ENCODE measurements at regions not wholly inside any gene's neighbourhood (a gene's known extent, or its start where the extent isn't known, plus 50 kb on each side); places are given as distances from the start of the nearest gene placed in this dataset.

- no peak overlapping the region for H3K4me3 ChIP-seq (ENCODE audit: low read depth, low read length)
- no peaks in the 10 kb centered on the region for H3K27me3 ChIP-seq (ENCODE audit: control insufficient read depth, insufficient read depth, low read length)
- ChIA-PET POLR2A (no interaction called here), CTCF (interaction anchor here (1.9 kb wide), 1 partner anchor 13 kb away, joined by 6 read pairs; no protein-coding TSS in a partner anchor)
- no peak for DNase-seq (ENCODE audit: low read depth)
- no peaks in the 10 kb centered on the region for H3K36me3 ChIP-seq (ENCODE audit: control insufficient read depth, insufficient read depth, low read length)
- no peak for TF ChIP-seq CTCF (IDR thresholded peaks at IDR 0.05; ENCODE audit: insufficient read depth, low read depth, low read length)
These were observed 281.2 kb downstream of the FOXO1 start for GRCh38 chr13:40384976-40385857.

GRCh38 chr13:40385858-40386180, 280.6 kb downstream of the FOXO1 start:
- Histone ChIP-seq H3K36me3 (ENCODE audit: control insufficient read depth, insufficient read depth, low read length) (no peaks in the 10 kb centered on the region), H3K27me3 (ENCODE audit: control insufficient read depth, insufficient read depth, low read length) (no peaks in the 10 kb centered on the region), H3K4me3 (ENCODE audit: low read depth, low read length) (no peak overlapping the region)
- no peak for DNase-seq (ENCODE audit: low read depth)
- ChIA-PET POLR2A (no interaction called here), CTCF (interaction anchor here (1.3 kb wide), 1 partner anchor 11 kb away, joined by 3 read pairs; no protein-coding TSS in a partner anchor)
- TF ChIP-seq CTCF (IDR thresholded peaks at IDR 0.05; ENCODE audit: insufficient read depth, low read depth, low read length) = no peak

- no peaks in the 10 kb centered on the region for H3K36me3 ChIP-seq (ENCODE audit: control insufficient read depth, insufficient read depth, low read length)
- no peak overlapping the region for H3K4me3 ChIP-seq (ENCODE audit: low read depth, low read length)
- CTCF ChIA-PET = interaction anchor here (1.3 kb wide), 2 partner anchors 12 to 317 kb away, joined by 3 read pairs; no protein-coding TSS in a partner anchor
- POLR2A ChIA-PET = no interaction called here
- H3K27me3 ChIP-seq (ENCODE audit: control insufficient read depth, insufficient read depth, low read length) = no peaks in the 10 kb centered on the region
- no peak for DNase-seq (ENCODE audit: low read depth)
- TF ChIP-seq CTCF (IDR thresholded peaks at IDR 0.05; ENCODE audit: insufficient read depth, low read depth, low read length) = no peak
These were observed 279.9 kb downstream of the FOXO1 start for GRCh38 chr13:40386586-40386985.

GRCh38 chr13:40387775-40388174, 278.7 kb downstream of the FOXO1 start:
- POLR2A ChIA-PET = no interaction called here
- no peak for TF ChIP-seq CTCF (IDR thresholded peaks at IDR 0.05; ENCODE audit: insufficient read depth, low read depth, low read length)
- Histone ChIP-seq H3K4me3 (ENCODE audit: low read depth, low read length) (no peak overlapping the region), H3K27me3 (ENCODE audit: control insufficient read depth, insufficient read depth, low read length) (no peaks in the 10 kb centered on the region), H3K36me3 (ENCODE audit: control insufficient read depth, insufficient read depth, low read length) (no peaks in the 10 kb centered on the region)
- DNase-seq (ENCODE audit: low read depth) = no peak
- CTCF ChIA-PET = interaction anchor here (1.3 kb wide), 1 partner anchor 318 kb away, joined by 3 read pairs; no protein-coding TSS in a partner anchor

- no peak for TF ChIP-seq CTCF (IDR thresholded peaks at IDR 0.05; ENCODE audit: insufficient read depth, low read depth, low read length)
- DNase-seq (ENCODE audit: low read depth) = peak; percentile 31
- CTCF ChIA-PET = interaction anchor here (0.9 kb wide), 1 partner anchor 9 kb away, joined by 3 read pairs; no protein-coding TSS in a partner anchor
- no peaks in the 10 kb centered on the region for H3K27me3 ChIP-seq (ENCODE audit: control insufficient read depth, insufficient read depth, low read length)
- POLR2A ChIA-PET = no interaction called here
- H3K36me3 ChIP-seq (ENCODE audit: control insufficient read depth, insufficient read depth, low read length) = no peaks in the 10 kb centered on the region
- H3K4me3 ChIP-seq (ENCODE audit: low read depth, low read length) = no peak overlapping the region
These were observed 277.8 kb downstream of the FOXO1 start for GRCh38 chr13:40388617-40389016.
